Pancreas (tissue), 10 donors: ENCODE measurements at regions not wholly inside any gene's neighbourhood (a gene's known extent, or its start where the extent isn't known, plus 50 kb on each side); places are given as distances from the start of the nearest gene placed in this dataset.

Experiments
- ATAC-seq, 4 donors: fragments of 200-7000 bp; cut with Tn5 transposase; one replicate each; pipeline versions ENCODE4 v1.8.0 to v1.9.1; 2020; ENCODE audit warnings: mild to moderate bottlenecking in 4 of 4, moderate library complexity in 4 of 4
- DNase-seq, 6 donors: peaks; one replicate each; pipeline ENCODE4 v3.0.0-alpha.2; 2020
- FAIRE-seq: peaks from 2 replicates; lab custom pipeline; 2012; peaks lifted over from hg19 to GRCh38; lab: Jason Lieb, UNC
- H3K27ac ChIP-seq, 4 donors: fragments of 200-600 bp; sonication (generic); 1 replicate in 3 of 4; 2 replicates in 1 of 4; pipeline versions ENCODE4 v1.5.0 to v1.8.0; 2020
- H3K27me3 ChIP-seq, 4 donors: fragments of 200-600 bp; one replicate each; pipeline ENCODE4 v1.8.0; 2021
- H3K36me3 ChIP-seq, 3 donors: fragments of 200-600 bp; sonication (generic) in 1 of 3; one replicate each; pipeline versions ENCODE4 v1.5.0 to v1.8.0; 2020 to 2021
- H3K4me1 ChIP-seq, 3 donors: fragments of 200-600 bp; one replicate each; pipeline ENCODE4 v1.8.0; 2021
- H3K4me3 ChIP-seq, 4 donors: fragments of 200-600 bp; sonication (generic) in 2 of 4; one replicate each; pipeline versions ENCODE4 v1.5.0 to v1.8.0; 2020 to 2021
- H3K9me3 ChIP-seq, 4 donors: fragments of 200-600 bp; one replicate each; pipeline ENCODE4 v1.8.0; 2021
- WGBS, 2 donors: extraction: QIAGEN DNeasy Blood & Tissue Kit; methylation state at CpG; one replicate each; pipeline ENCODE4 v1.1.7; 2013; 5-methylcytosine and 5-hydroxymethylcytosine counted together
- intact Hi-C, 3 donors: fragments of 100-400 bp; cut with DNase I; formaldehyde crosslinking; loops; one replicate each; pipeline versions ENCODE4 v1.11.1 to v1.14.2; 2022
- TF ChIP-seq, protein P1 (sequence below), 4 donors: fragments of 200-600 bp; sonication (generic) in 3 of 4; IDR thresholded peaks; one replicate each; pipeline versions ENCODE4 v1.5.0 to v1.8.0; 2021; ENCODE audit warnings: antibody characterized with exemption in 4 of 4
- donor health status: healthy with polysubstance abuse.
- donor health status: DM: no; HTN: no; CAD: no; lungs with moderate emphysema.
- donor health status: DM: no; HTN: no; CAD: no.
- donor health status: control.
- donor health status: control.
- donor health status: Bipolar disorder and iron deficiency.
- donor health status: DM: yes; HTN: yes; CAD: no.
- donor health status: DM: no; HTN: no; CAD: no.
- donor health status: DM: no; HTN: no; CAD: no.
- donor health status: DM: yes; HTN: yes; CAD: no.

DNA sequence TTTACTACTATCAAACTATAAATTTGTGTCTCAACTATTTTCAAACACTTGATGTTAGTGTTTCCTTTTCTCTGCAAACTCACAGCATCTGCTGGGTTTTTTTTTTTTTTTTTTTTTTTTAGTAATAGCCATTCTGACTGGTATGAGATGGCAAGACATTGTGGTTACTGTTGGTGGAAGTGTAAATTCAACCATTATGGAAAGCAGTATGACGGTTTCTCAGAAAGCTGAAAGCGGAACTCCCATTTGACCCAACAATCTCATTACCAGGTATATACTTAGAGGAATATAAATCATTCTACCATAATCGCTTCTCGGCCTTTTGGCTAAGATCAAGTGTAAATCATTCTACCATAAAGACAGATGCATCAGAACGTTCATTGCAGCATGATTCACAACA is 608.3 kb upstream of the ZP4 start:
- intact Hi-C loops, result no loop called here
- Histone ChIP-seq H3K4me3 (no peak overlapping the region), H3K4me1 (no peaks in the 10 kb centered on the region), H3K36me3 (no peaks in the 10 kb centered on the region), H3K27ac (no peak overlapping the region), H3K9me3 (no peaks in the 10 kb centered on the region), H3K27me3 (no peaks in the 10 kb centered on the region)
- TF ChIP-seq, protein P1, sequence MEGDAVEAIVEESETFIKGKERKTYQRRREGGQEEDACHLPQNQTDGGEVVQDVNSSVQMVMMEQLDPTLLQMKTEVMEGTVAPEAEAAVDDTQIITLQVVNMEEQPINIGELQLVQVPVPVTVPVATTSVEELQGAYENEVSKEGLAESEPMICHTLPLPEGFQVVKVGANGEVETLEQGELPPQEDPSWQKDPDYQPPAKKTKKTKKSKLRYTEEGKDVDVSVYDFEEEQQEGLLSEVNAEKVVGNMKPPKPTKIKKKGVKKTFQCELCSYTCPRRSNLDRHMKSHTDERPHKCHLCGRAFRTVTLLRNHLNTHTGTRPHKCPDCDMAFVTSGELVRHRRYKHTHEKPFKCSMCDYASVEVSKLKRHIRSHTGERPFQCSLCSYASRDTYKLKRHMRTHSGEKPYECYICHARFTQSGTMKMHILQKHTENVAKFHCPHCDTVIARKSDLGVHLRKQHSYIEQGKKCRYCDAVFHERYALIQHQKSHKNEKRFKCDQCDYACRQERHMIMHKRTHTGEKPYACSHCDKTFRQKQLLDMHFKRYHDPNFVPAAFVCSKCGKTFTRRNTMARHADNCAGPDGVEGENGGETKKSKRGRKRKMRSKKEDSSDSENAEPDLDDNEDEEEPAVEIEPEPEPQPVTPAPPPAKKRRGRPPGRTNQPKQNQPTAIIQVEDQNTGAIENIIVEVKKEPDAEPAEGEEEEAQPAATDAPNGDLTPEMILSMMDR (IDR thresholded peaks at IDR 0.05), result no peak
- DNase-seq (no peak), ATAC-seq (no peak), FAIRE-seq (no peak)
- 78 to 87% methylated on average over 5 of the region's 5 CpGs for WGBS, 2 donors

DNA sequence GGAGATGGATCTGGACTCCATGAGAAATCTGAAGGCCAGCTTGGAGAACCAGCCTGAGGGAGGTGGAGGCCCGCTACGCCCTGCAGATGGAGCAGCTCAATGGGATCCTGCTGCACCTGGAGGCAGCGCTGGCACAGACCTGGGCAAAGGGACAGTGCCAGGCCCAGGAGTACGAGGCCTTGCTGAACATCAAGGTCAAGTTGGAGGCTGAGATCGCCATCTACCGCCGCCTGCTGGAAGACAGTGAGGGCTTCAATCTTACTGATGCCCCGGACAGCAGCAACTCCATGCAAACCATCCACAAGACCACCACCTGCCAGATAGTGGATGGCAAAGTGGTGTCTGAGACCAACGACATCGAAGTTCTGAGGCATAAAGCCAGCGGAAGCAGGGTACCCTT is 601.5 kb upstream of the ZP4 start:
- Histone ChIP-seq H3K27ac (no peak overlapping the region), H3K4me3 (no peak overlapping the region), H3K4me1 (no peaks in the 10 kb centered on the region), H3K27me3 (no peaks in the 10 kb centered on the region), H3K9me3 (no peaks in the 10 kb centered on the region), H3K36me3 (no peaks in the 10 kb centered on the region)
- TF ChIP-seq, protein P1 (IDR thresholded peaks at IDR 0.05), result no peak
- ATAC-seq (no peak), FAIRE-seq (no peak), DNase-seq (no peak)
- intact Hi-C loops, result no loop called here
- WGBS, 2 donors, result 85 to 94% methylated on average over 11 of the region's 11 CpGs

DNA sequence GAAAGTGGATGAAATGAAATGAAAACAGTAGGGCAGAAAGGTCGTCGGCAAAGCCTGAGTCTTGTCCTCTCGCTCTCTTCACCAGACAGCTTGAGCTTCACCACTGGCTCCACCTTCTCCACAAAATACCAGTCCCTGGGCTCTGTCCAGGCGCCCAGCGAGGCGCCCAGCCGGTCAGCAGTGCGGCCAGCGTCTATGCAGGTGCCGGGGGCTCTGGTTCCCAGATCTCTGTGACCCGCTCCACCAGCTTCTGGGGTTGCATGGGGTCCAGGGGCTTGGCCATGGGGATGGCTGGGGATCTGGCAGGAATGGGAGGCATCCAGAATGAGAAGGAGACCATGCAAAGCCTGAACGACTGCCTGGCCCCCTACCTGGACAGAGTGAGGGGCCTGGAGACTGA is 600.5 kb upstream of the ZP4 start:
- no peaks in the 10 kb centered on the region for H3K4me1 ChIP-seq
- no peaks in the 10 kb centered on the region for H3K27me3 ChIP-seq
- intact Hi-C loops, result no loop called here
- H3K9me3 ChIP-seq, result no peaks in the 10 kb centered on the region
- no peaks in the 10 kb centered on the region for H3K36me3 ChIP-seq
- DNase-seq (no peak), ATAC-seq (no peak), FAIRE-seq (no peak)
- TF ChIP-seq, protein P1 (IDR thresholded peaks at IDR 0.05), result no peak
- H3K27ac ChIP-seq, result no peak overlapping the region
- 86 to 91% methylated on average over 12 of the region's 12 CpGs for WGBS, 2 donors
- no peak overlapping the region for H3K4me3 ChIP-seq

DNA sequence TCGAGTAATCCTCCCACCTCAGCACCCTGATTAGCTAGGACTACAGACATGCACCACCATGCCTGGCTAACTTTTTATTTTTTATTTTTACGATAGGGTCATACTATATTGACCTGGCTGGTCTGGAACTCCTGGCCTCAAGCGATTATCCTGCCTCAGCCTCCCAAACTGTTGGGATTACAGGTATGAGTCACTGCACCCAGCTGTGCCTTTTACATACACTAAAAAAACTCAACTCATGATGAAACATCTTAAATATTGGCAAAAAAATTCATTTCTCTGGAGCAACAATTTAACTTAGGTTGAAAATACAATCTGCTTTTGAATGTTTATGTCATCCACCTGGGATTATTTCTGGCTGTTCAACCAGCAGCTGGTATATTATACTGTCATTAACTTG is 598.3 kb upstream of the ZP4 start:
- Histone ChIP-seq H3K4me1 (no peaks in the 10 kb centered on the region), H3K36me3 (no peaks in the 10 kb centered on the region), H3K27ac (no peak overlapping the region), H3K27me3 (no peaks in the 10 kb centered on the region), H3K9me3 (no peaks in the 10 kb centered on the region), H3K4me3 (no peak overlapping the region)
- WGBS, 2 donors, result 83 to 89% methylated on average over 3 of the region's 3 CpGs
- TF ChIP-seq, protein P1 (IDR thresholded peaks at IDR 0.05), result no peak
- ATAC-seq (no peak), DNase-seq (no peak), FAIRE-seq (no peak)
- intact Hi-C loops, result no loop called here

DNA sequence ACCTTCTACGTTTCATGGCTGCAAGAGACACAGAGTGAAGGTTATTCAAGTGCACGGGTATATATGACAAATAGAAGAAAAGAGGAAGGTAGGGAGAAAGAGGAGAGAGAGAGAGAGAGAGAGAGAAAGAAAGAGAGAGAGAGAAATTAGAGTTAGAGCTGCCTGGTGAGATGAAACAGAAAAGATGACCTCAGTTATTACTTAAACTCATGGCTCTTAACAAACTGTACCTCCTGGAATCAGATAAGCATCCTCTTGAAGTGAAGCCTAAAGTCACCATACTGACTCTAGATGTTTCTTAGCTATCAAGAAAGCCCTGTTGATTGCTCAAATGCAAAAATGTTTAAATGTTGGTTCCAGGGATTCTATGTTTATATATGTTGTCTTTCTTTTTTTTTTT is 597.7 kb upstream of the ZP4 start:
- no peaks in the 10 kb centered on the region for H3K9me3 ChIP-seq
- intact Hi-C loops, result no loop called here
- WGBS, 2 donors, result 83 to 84% methylated on average over 2 of the region's 2 CpGs
- TF ChIP-seq, protein P1 (IDR thresholded peaks at IDR 0.05), result no peak
- no peaks in the 10 kb centered on the region for H3K27me3 ChIP-seq
- H3K36me3 ChIP-seq, result no peaks in the 10 kb centered on the region
- DNase-seq (no peak), FAIRE-seq (no peak), ATAC-seq (no peak)
- H3K4me3 ChIP-seq, result no peak overlapping the region
- no peak overlapping the region for H3K27ac ChIP-seq
- no peaks in the 10 kb centered on the region for H3K4me1 ChIP-seq
